Liver (tissue), 3 donors: ENCODE measurements at regions not wholly inside any gene's neighbourhood (a gene's known extent, or its start where the extent isn't known, plus 50 kb on each side); places are given as distances from the start of the nearest gene placed in this dataset.

ENCODE experiments used
- CTCF ChIP-seq: fragments of 150-350 bp; IDR thresholded peaks from 2 replicates; pipeline ENCODE4 v1.5.1; 2017; ENCODE audit warnings: improper control_type of control experiment, low read depth, low read length; ENCODE audit not compliant: missing input control
- TF ChIP-seq, protein P1 (sequence below): IDR thresholded peaks from 2 replicates; pipeline ENCODE4 v1.6.1; 2016; ENCODE audit warnings: antibody characterized with exemption
- TF ChIP-seq, protein P2 (sequence below): IDR thresholded peaks from 2 replicates; pipeline ENCODE4 v1.6.1; 2016; ENCODE audit warnings: antibody characterized with exemption, mild to moderate bottlenecking
- donor health status: healthy.
- donor health status: healthy.

DNA sequence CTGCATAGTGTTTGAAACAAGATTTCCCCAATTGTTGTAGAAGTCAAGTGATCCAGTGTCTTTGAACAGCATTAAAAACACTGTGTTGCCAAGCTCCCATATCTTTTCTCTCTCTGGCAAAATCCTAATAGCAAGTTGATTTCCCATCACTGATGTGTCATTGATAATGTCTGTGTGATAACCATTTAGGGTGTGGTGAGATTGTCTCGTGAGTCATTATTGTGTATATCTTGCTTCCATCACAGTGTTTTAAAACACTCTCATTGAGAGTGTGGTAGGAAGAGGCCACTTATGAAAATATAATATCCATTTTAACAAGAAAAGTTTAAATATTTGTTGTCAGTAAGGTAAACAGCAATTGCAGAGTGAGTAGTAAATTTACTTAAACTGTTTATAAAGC, 74.7 kb downstream of the PRORP start:
- no peak for TF ChIP-seq CTCF
- TF ChIP-seq, protein P1, sequence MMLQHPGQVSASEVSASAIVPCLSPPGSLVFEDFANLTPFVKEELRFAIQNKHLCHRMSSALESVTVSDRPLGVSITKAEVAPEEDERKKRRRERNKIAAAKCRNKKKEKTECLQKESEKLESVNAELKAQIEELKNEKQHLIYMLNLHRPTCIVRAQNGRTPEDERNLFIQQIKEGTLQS: no peak
- TF ChIP-seq, protein P2, sequence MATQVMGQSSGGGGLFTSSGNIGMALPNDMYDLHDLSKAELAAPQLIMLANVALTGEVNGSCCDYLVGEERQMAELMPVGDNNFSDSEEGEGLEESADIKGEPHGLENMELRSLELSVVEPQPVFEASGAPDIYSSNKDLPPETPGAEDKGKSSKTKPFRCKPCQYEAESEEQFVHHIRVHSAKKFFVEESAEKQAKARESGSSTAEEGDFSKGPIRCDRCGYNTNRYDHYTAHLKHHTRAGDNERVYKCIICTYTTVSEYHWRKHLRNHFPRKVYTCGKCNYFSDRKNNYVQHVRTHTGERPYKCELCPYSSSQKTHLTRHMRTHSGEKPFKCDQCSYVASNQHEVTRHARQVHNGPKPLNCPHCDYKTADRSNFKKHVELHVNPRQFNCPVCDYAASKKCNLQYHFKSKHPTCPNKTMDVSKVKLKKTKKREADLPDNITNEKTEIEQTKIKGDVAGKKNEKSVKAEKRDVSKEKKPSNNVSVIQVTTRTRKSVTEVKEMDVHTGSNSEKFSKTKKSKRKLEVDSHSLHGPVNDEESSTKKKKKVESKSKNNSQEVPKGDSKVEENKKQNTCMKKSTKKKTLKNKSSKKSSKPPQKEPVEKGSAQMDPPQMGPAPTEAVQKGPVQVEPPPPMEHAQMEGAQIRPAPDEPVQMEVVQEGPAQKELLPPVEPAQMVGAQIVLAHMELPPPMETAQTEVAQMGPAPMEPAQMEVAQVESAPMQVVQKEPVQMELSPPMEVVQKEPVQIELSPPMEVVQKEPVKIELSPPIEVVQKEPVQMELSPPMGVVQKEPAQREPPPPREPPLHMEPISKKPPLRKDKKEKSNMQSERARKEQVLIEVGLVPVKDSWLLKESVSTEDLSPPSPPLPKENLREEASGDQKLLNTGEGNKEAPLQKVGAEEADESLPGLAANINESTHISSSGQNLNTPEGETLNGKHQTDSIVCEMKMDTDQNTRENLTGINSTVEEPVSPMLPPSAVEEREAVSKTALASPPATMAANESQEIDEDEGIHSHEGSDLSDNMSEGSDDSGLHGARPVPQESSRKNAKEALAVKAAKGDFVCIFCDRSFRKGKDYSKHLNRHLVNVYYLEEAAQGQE: no peak
